Brain microvascular endothelial cell (primary cell): ENCODE measurements at regions not wholly inside any gene's neighbourhood (a gene's known extent, or its start where the extent isn't known, plus 50 kb on each side); places are given as distances from the start of the nearest gene placed in this dataset.

Experiments
- DNase-seq: peaks from one replicate; pipeline ENCODE4 v3.0.0-alpha.2; 2020
- H3K27ac ChIP-seq: fragments of 250-450 bp; sonication (Bioruptor Pico); 2 replicates; pipeline ENCODE4 v1.5.1; 2020; ENCODE audit warnings: mild to moderate bottlenecking, moderate library complexity
- H3K27me3 ChIP-seq: fragments of 250-450 bp; sonication (Bioruptor Pico); replicated peaks from 2 replicates; pipeline ENCODE4 v1.5.1; 2020; ENCODE audit warnings: mild to moderate bottlenecking
- H3K36me3 ChIP-seq: fragments of 250-450 bp; sonication (Bioruptor Pico); replicated peaks from 2 replicates; pipeline ENCODE4 v1.5.1; 2020; ENCODE audit warnings: mild to moderate bottlenecking
- H3K4me3 ChIP-seq: 2 replicates; pipeline ENCODE4 v1.5.1; 2011; ENCODE audit warnings: low read depth, mild to moderate bottlenecking, control low read depth, low read length, moderate library complexity
- CTCF ChIP-seq: IDR thresholded peaks from 2 replicates; pipeline ENCODE4 v1.5.1; 2011; ENCODE audit warnings: low read depth, mild to moderate bottlenecking, moderate library complexity, low read length, control low read depth, inconsistent platforms; ENCODE audit errors: missing control alignments
- in situ Hi-C: cut with HindIII; loops from 2 replicates; pipeline ENCODE4 v1.10.0; 2017; ENCODE audit warnings: low sequenced_read_pairs, low pct_ligation_motif_present

GRCh38 chr13:99830931-99831330 lies 140.6 kb downstream of the ZIC5 start:
- in situ Hi-C loops = no loop called here
- H3K27ac ChIP-seq = no peak overlapping the region
- no peak for DNase-seq
- TF ChIP-seq CTCF = no peak
- no peaks in the 10 kb centered on the region for H3K36me3 ChIP-seq
- no peaks in the 10 kb centered on the region for H3K27me3 ChIP-seq
- no peak overlapping the region for H3K4me3 ChIP-seq

- Histone ChIP-seq H3K27me3 (no peaks in the 10 kb centered on the region), H3K4me3 (no peak overlapping the region), H3K36me3 (no peaks in the 10 kb centered on the region), H3K27ac (no peak overlapping the region)
- DNase-seq = no peak
- no peak for TF ChIP-seq CTCF
- in situ Hi-C loops = no loop called here
Measured at GRCh38 chr13:99829593-99830239, 141.9 kb downstream of the ZIC5 start.

GRCh38 chr13:99829161-99829560 lies 142.4 kb downstream of the ZIC5 start:
- no peaks in the 10 kb centered on the region for H3K27me3 ChIP-seq
- TF ChIP-seq CTCF = no peak
- in situ Hi-C loops = no loop called here
- H3K36me3 ChIP-seq = no peaks in the 10 kb centered on the region
- no peak overlapping the region for H3K27ac ChIP-seq
- DNase-seq = no peak
- H3K4me3 ChIP-seq = no peak overlapping the region

GRCh38 chr13:99828735-99829134 lies 142.8 kb downstream of the ZIC5 start:
- no peak overlapping the region for H3K4me3 ChIP-seq
- no peaks in the 10 kb centered on the region for H3K27me3 ChIP-seq
- TF ChIP-seq CTCF = no peak
- H3K36me3 ChIP-seq = no peaks in the 10 kb centered on the region
- H3K27ac ChIP-seq = no peak overlapping the region
- in situ Hi-C loops = no loop called here
- no peak for DNase-seq

GRCh38 chr13:99828123-99828522 lies 143.4 kb downstream of the ZIC5 start:
- TF ChIP-seq CTCF = no peak
- in situ Hi-C loops = no loop called here
- Histone ChIP-seq H3K36me3 (no peaks in the 10 kb centered on the region), H3K27me3 (no peaks in the 10 kb centered on the region), H3K4me3 (no peak overlapping the region), H3K27ac (no peak overlapping the region)
- no peak for DNase-seq

GRCh38 chr13:99827011-99827772 lies 144.4 kb downstream of the ZIC5 start:
- Histone ChIP-seq H3K4me3 (no peak overlapping the region), H3K27ac (no peak overlapping the region), H3K27me3 (no peaks in the 10 kb centered on the region), H3K36me3 (no peaks in the 10 kb centered on the region)
- TF ChIP-seq CTCF = no peak
- in situ Hi-C loops = no loop called here
- no peak for DNase-seq
